ENCODE measurements at regions not wholly inside any gene's neighbourhood (a gene's known extent, or its start where the extent isn't known, plus 50 kb on each side); places are given as distances from the start of the nearest gene placed in this dataset.

DNA sequence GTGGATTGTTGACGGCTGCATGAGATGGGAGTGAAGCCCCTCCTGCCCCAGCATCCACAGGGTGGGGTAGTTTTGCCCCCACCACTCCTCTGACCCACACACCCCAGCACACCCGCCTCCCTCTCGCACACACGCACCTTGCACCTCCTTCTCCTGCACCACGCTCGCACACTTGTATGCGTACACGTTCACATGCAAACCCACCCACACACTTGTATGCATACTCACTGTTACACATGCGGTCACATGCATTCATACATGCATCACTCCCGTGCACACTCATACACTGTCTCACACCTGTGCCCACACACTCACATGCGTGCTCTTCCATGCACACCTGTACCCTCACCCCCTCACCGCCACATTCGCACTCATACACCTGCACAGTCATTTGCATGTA lies 70.5 kb upstream of the CIBAR2 start:
- no peak for DNase-seq (ENCODE audit: low read depth)
- TF ChIP-seq, protein P1, sequence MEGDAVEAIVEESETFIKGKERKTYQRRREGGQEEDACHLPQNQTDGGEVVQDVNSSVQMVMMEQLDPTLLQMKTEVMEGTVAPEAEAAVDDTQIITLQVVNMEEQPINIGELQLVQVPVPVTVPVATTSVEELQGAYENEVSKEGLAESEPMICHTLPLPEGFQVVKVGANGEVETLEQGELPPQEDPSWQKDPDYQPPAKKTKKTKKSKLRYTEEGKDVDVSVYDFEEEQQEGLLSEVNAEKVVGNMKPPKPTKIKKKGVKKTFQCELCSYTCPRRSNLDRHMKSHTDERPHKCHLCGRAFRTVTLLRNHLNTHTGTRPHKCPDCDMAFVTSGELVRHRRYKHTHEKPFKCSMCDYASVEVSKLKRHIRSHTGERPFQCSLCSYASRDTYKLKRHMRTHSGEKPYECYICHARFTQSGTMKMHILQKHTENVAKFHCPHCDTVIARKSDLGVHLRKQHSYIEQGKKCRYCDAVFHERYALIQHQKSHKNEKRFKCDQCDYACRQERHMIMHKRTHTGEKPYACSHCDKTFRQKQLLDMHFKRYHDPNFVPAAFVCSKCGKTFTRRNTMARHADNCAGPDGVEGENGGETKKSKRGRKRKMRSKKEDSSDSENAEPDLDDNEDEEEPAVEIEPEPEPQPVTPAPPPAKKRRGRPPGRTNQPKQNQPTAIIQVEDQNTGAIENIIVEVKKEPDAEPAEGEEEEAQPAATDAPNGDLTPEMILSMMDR (IDR thresholded peaks at IDR 0.05; ENCODE audit: insufficient read depth, low read length), result no peak
- no peak overlapping the region for H3K4me3 ChIP-seq (ENCODE audit: low read depth, low read length)

DNA sequence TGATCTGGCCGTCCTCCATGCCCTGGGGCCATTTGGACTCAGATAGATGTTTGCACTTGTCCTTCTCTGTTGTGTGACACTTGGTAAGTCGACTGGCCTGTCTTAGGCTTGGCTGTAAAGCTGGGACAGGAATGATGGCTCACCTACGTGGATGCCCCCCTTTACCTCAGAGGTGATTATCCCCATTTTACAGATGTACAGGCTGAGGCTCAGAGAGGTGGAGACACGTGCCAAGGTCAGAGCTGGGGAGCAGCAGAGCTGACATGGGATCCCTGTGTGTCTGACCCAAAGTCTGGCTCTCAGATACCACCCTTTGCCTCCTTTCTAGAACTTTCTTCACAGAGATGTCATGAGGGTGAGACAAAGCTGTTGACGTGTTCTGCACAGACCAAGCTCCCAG lies 71.3 kb upstream of the CIBAR2 start:
- DNase-seq (ENCODE audit: low read depth), result no peak
- TF ChIP-seq, protein P1 (IDR thresholded peaks at IDR 0.05; ENCODE audit: insufficient read depth, low read length), result no peak
- H3K4me3 ChIP-seq (ENCODE audit: low read depth, low read length), result no peak overlapping the region

DNA sequence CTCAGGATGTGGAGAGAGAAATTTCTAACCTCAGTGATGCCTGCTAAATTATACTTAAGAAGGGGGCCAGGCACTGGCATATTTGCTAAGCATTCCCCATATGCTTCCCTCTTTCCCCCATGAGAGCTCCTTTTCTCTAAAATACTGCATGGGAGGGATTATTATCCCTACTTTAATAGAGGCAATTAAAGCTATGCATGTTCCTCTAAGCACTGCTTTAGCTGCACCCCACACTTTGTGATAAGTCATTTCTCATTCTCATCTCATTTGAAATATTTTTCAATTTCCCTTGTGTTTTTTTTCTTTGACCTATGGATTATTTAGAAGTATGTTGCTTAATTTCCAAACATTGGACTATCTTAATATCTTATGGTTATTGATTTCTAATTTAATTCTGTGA lies 72.1 kb upstream of the CIBAR2 start:
- H3K4me3 ChIP-seq (ENCODE audit: low read depth, low read length), result no peak overlapping the region
- TF ChIP-seq, protein P1 (IDR thresholded peaks at IDR 0.05; ENCODE audit: insufficient read depth, low read length), result no peak
- no peak for DNase-seq (ENCODE audit: low read depth)

DNA sequence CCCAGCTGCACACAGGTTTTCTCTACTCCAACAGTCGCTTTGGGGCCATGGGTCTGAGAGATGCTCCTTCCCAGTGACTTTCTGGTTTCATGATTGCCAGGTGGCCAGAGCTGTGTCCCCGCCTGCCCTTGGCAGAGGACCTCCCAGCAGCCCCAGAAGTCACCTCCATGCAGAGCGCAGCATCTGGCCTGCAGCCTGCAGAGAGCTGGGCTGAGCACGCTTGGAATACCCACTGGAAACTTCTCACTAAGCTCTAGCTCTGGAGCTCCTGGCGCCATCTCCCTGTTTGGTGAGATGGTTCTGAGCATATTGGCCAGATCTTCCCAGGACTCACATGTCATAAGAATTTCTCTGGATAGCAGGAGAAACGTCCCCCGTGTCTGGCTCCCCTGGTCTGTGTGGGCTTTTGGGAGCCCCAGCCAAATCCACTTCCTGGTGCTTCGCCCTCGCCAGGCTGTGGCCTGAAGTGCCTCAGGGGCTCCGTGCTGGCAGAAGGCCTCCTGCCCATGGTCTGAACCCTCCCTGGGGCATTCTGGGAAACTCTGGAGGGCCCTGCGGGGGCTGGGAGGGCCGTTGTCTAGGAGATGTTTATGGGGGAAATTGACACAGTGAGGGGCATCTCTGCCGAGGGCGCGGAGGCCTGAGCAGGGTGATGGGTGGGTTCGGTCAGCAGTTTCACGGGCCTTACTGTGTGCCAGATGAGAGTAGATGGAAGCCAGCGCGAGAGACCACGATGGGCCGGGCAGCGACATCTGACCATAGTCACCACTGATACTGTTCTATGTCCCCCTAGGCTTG lies 73.2 kb upstream of the CIBAR2 start:
- TF ChIP-seq, protein P1 (IDR thresholded peaks at IDR 0.05; ENCODE audit: insufficient read depth, low read length), result no peak
- no peak overlapping the region for H3K4me3 ChIP-seq (ENCODE audit: low read depth, low read length)

DNA sequence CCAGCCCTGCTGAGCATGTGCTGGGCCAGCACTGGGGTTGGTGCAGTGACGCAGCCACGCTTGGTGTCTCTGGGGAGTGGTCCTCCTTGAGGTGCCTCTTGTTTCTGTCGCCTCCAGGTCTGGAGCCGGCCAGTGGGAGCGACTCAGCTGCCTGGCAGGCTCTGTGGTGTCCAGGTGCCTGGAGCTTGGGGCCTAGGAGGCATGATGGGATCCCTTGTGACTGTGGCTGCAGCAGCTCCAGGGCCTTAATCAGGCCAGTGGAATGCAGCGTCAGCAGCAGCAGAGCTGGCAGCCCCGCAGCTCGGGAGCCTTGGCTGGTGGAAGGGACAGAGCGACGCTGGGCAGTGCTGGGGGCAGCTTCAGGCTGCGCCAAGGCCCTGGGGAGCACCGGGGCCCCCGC lies 74.7 kb upstream of the CIBAR2 start:
- TF ChIP-seq, protein P1 (IDR thresholded peaks at IDR 0.05; ENCODE audit: insufficient read depth, low read length), result no peak
- peak; percentile 44 for DNase-seq (ENCODE audit: low read depth)
- no peak overlapping the region for H3K4me3 ChIP-seq (ENCODE audit: low read depth, low read length)

More for the DNA sequence above, 73.2 kb upstream of the CIBAR2 start:
- DNase-seq (ENCODE audit: low read depth), result no peak

DNA sequence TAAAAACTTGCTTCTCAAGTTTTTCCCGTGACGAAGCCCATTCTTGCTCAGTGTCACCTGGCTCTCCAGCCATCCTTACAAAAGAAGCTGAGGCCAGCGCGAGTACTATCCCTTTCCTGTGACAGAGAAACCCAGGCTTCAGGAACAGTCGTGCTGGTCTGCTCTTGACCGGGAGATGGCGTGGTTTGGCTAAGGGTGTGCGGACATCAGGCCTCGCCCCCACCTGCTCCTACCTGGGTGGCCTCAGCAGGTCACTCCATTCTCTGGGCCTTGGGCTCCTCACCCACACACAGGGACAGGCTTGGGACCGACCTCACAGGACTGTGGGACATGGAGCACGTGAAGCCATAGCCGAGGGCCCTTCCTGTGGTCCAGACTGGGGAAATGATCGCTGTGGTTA lies 75.2 kb upstream of the CIBAR2 start:
- TF ChIP-seq, protein P1 (IDR thresholded peaks at IDR 0.05; ENCODE audit: insufficient read depth, low read length), result no peak
- H3K4me3 ChIP-seq (ENCODE audit: low read depth, low read length), result no peak overlapping the region
- no peak for DNase-seq (ENCODE audit: low read depth)

DNA sequence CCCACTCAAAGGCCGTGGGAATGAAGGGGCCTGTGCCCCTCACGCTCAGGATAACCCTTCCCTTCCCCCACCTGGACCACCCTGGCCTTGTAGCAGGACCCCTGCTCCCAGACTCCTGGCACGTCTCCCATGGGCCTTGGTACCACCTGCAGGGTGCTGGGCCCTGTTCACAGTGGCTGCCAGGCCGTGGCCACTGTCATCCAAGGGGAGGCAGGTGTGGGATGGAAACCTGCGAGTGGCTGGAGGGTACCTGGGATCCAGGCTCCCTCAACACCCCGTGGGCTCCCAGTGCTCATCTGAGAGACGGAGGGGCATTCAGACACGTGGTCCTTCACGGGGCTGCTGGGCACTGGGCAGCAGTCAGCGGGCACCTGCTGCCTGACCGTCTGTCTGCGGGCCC lies 75.6 kb upstream of the CIBAR2 start:
- H3K4me3 ChIP-seq (ENCODE audit: low read depth, low read length), result no peak overlapping the region
- no peak for DNase-seq (ENCODE audit: low read depth)
- TF ChIP-seq, protein P1 (IDR thresholded peaks at IDR 0.05; ENCODE audit: insufficient read depth, low read length), result no peak

Measured in fibroblast of the aortic adventitia (primary cell).